Adrenal gland (tissue), 9 donors: ENCODE measurements at regions not wholly inside any gene's neighbourhood (a gene's known extent, or its start where the extent isn't known, plus 50 kb on each side); places are given as distances from the start of the nearest gene placed in this dataset.

ENCODE experiments used
- DNase-seq, 7 donors: peaks; one replicate each; pipeline ENCODE4 v3.0.0-alpha.2; 2019 to 2020
- H3K27ac ChIP-seq, 5 donors: fragments of 200-600 bp; sonication (generic) in 4 of 5; 1 replicate in 3 of 5; 2 replicates in 2 of 5; pipeline versions ENCODE4 v1.5.1 to v1.8.0; 2016 to 2020; ENCODE audit warnings: mild to moderate bottlenecking in 1 of 5
- H3K27me3 ChIP-seq: fragments of 200-600 bp; 2 replicates; pipeline ENCODE4 v1.8.0; 2021
- H3K36me3 ChIP-seq, 2 donors: fragments of 200-600 bp; replicated peaks in 1 of 2; 1 replicate in 1 of 2; 2 replicates in 1 of 2; pipeline versions ENCODE4 v1.5.1 to v1.8.0; 2018 to 2022
- H3K4me1 ChIP-seq, 2 donors: fragments of 200-600 bp; replicated peaks in 1 of 2; 1 replicate in 1 of 2; 2 replicates in 1 of 2; pipeline versions ENCODE4 v1.5.1 to v1.8.0; 2018 to 2021
- H3K4me3 ChIP-seq, 4 donors: fragments of 200-600 bp; sonication (generic) in 3 of 4; one replicate each; pipeline ENCODE4 v1.5.1; 2016 to 2018
- H3K9me3 ChIP-seq, 3 donors: fragments of 200-600 bp; sonication (generic) in 1 of 3; replicated peaks in 1 of 3; 1 replicate in 2 of 3; 2 replicates in 1 of 3; pipeline versions ENCODE4 v1.5.1 to v1.8.0; 2016 to 2021
- CTCF ChIP-seq, 6 experiments: fragments of 450-650 bp in 4 of 6; fragments of 200-600 bp in 2 of 6; sonication (generic) in 1 of 6; IDR thresholded peaks; 1 replicate in 5 of 6; 2 replicates in 1 of 6; pipeline versions ENCODE4 v1.5.1 to v1.8.0; 2016 to 2021; ENCODE audit warnings: antibody characterized with exemption in 6 of 6, mild to moderate bottlenecking in 2 of 6, moderate library complexity in 1 of 6
- POLR2A ChIP-seq, 2 donors: fragments of 450-650 bp; IDR thresholded peaks; one replicate each; pipeline ENCODE4 v1.6.1; 2017; ENCODE audit warnings: antibody characterized with exemption in 2 of 2, mild to moderate bottlenecking in 2 of 2, moderate library complexity in 1 of 2
- WGBS, 4 donors: extraction: QIAGEN DNeasy Blood & Tissue Kit in 2 of 4; methylation state at CpG; one replicate each; pipeline versions ENCODE4 v1.1.5 to v1.1.7; 2013 to 2017; 5-methylcytosine and 5-hydroxymethylcytosine counted together
- intact Hi-C, 2 donors: fragments of 100-400 bp; cut with DNase I; formaldehyde crosslinking; loops; one replicate each; pipeline versions ENCODE4 v1.14.1 to v1.15.0; 2022 to 2023
- donor health status: healthy with polysubstance abuse.
- donor health status: Bipolar disorder and iron deficiency.
- donor health status: DM: yes; HTN: yes; CAD: no.
- donor health status: DM: no; HTN: no; CAD: no.
- donor health status: DM: no; HTN: no; CAD: no.

GRCh38 chr5:135710045-135710675, 124.3 kb upstream of the SLC25A48 start:
- WGBS, 4 donors, result 43 to 58% (median 52%) methylated on average over 5 of the region's 5 CpGs
- H3K4me1 ChIP-seq, result no peaks in the 10 kb centered on the region
- H3K4me3 ChIP-seq, result no peak overlapping the region
- no peak overlapping the region for H3K27ac ChIP-seq
- no peaks in the 10 kb centered on the region for H3K9me3 ChIP-seq
- H3K27me3 ChIP-seq, result peaks cover 5% of the 10 kb centered on the region
- TF ChIP-seq POLR2A (IDR thresholded peaks at IDR 0.05) (no peak), CTCF (IDR thresholded peaks at IDR 0.05) (no peak)
- intact Hi-C loops, result no loop called here
- peak in 1 of 7 donors; percentile 39 for DNase-seq
- H3K36me3 ChIP-seq, result no peaks in the 10 kb centered on the region

GRCh38 chr5:135709208-135709575, 125.3 kb upstream of the SLC25A48 start:
- intact Hi-C loops, result no loop called here

GRCh38 chr5:135708481-135709207, 125.8 kb upstream of the SLC25A48 start:
- no peaks in the 10 kb centered on the region for H3K9me3 ChIP-seq
- intact Hi-C loops, result no loop called here

More at GRCh38 chr5:135709208-135709575, 125.3 kb upstream of the SLC25A48 start:
- Histone ChIP-seq H3K27me3 (peaks cover 1% of the 10 kb centered on the region), H3K4me1 (no peaks in the 10 kb centered on the region), H3K4me3 (no peak overlapping the region), H3K9me3 (no peaks in the 10 kb centered on the region), H3K36me3 (no peaks in the 10 kb centered on the region), H3K27ac (no peak overlapping the region)
- TF ChIP-seq CTCF (IDR thresholded peaks at IDR 0.05), result no peak
- TF ChIP-seq POLR2A (IDR thresholded peaks at IDR 0.05), result no peak
- 68 to 88% (median 79%) methylated on average over 3 of the region's 3 CpGs for whole genome bisulfite sequencing, 4 donors
- DNase-seq, result peak in 1 of 7 donors; percentile 11

GRCh38 chr5:135707302-135707701, 127.2 kb upstream of the SLC25A48 start:
- H3K27me3 ChIP-seq, result no peaks in the 10 kb centered on the region
- intact Hi-C loops, result no loop called here
- no peak for TF ChIP-seq POLR2A (IDR thresholded peaks at IDR 0.05)
- no peaks in the 10 kb centered on the region for H3K4me1 ChIP-seq
- no peaks in the 10 kb centered on the region for H3K36me3 ChIP-seq
- no peak overlapping the region for H3K27ac ChIP-seq
- no peak overlapping the region for H3K4me3 ChIP-seq
- DNase-seq, result no peak
- H3K9me3 ChIP-seq, result no peaks in the 10 kb centered on the region
- 92 to 93% (median 93%) methylated on average over 5 of the region's 5 CpGs for WGBS, 4 donors

More at GRCh38 chr5:135708481-135709207, 125.8 kb upstream of the SLC25A48 start:
- H3K4me3 ChIP-seq, result no peak overlapping the region
- no peak for DNase-seq
- no peaks in the 10 kb centered on the region for H3K4me1 ChIP-seq
- WGBS, 4 donors, result 83 to 93% (median 88%) methylated on average over 3 of the region's 3 CpGs
- H3K27me3 ChIP-seq, result no peaks in the 10 kb centered on the region
- H3K27ac ChIP-seq, result no peak overlapping the region
- no peak for TF ChIP-seq CTCF (IDR thresholded peaks at IDR 0.05)
- TF ChIP-seq POLR2A (IDR thresholded peaks at IDR 0.05), result no peak
- H3K36me3 ChIP-seq, result no peaks in the 10 kb centered on the region
